ENCODE measurements at regions not wholly inside any gene's neighbourhood (a gene's known extent, or its start where the extent isn't known, plus 50 kb on each side); places are given as distances from the start of the nearest gene placed in this dataset.

DNA sequence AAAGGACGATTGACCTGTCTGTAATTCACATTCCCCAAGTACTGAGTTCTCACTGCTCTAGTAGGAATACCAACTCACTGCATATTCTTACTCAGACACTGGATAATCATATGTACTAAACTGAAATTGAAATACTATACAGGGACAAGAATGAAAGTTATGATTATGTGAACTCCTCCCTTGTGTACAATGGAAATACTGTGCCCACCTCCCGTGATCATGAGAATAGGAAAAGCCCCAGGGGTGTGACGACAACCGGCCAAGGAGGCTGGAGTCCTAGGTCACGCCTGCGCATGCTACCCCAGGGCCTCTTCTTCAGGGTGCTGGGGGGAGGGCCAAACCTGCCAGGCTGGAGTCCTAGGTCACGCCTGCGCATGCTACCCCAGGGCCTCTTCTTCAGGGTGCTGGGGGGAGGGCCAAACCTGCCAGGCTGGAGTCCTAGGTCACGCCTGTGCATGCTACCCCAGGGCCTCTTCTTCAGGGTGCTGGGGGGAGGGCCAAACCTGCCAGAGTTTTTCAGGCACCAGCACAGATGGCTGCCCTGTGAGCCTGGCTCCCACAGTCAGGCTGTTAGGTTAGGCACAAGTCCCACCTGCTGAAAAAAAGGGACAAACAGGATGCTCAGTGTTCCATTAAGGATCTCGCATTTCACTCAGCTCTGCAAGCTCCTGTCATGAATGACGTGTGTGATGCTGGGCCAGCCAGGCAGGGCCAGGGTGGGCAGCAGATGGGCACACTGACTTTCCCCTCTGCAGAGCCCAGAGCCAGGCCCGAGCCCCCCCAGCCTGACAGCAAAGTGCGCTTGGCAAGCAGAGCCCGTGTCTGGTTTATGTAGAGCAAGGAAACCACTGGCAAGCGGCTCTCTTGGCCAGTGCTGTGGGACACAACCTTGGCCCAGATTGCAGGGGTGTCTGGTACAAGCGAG, 107.7 kb downstream of the FOXF2 start:
- TF ChIP-seq CTCF (IDR thresholded peaks at IDR 0.05; ENCODE audit: insufficient read depth, low read depth, low read length) (no peak), EZH2 (IDR thresholded peaks at IDR 0.05; ENCODE audit: insufficient read depth, low read length) (no peak)

Data from astrocyte (in vitro differentiated cells and primary cell).